ENCODE measurements at regions not wholly inside any gene's neighbourhood (a gene's known extent, or its start where the extent isn't known, plus 50 kb on each side); places are given as distances from the start of the nearest gene placed in this dataset.

DNA sequence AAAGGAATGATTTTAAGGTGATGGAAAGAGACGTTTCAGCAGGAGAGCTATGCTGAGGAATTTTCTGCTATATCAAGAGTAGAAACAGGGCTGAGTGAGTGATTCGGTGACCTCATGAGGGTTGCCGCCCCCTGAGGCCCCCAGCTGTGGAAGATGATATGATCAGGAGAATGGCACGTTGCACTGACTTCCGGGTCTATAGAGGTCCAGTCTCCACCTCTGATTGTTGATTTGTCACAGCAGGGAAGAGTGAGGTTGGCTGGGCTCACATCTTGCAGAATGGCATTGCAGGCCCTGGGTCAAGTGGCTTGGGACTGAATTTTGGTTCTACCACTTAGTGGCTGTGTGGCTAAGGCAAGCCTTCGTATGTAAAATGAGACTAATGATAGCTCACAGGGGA lies 205.1 kb downstream of the SNX19 start:
- Mint-ChIP-seq H3K27me3 (ENCODE audit: unreplicated experiment) (peaks cover 58% of the 10 kb centered on the region), H3K4me1 (ENCODE audit: low read depth, unreplicated experiment) (no peaks in the 10 kb centered on the region), H3K4me3 (ENCODE audit: low read depth, unreplicated experiment) (no peak overlapping the region), H3K27ac (ENCODE audit: unreplicated experiment) (no peak overlapping the region), H3K36me3 (ENCODE audit: insufficient read depth, unreplicated experiment) (no peaks in the 10 kb centered on the region), H3K9me3 (ENCODE audit: low read depth, unreplicated experiment) (peaks cover 4% of the 10 kb centered on the region)
- intact Hi-C loops (cut with micrococcal nuclease; ENCODE audit: unreplicated experiment), result no loop called here
- CTCF ChIA-PET, result no interaction called here
- BruUV-seq (replicated peaks), result no TSS peak
- TF ChIP-seq, protein P1, sequence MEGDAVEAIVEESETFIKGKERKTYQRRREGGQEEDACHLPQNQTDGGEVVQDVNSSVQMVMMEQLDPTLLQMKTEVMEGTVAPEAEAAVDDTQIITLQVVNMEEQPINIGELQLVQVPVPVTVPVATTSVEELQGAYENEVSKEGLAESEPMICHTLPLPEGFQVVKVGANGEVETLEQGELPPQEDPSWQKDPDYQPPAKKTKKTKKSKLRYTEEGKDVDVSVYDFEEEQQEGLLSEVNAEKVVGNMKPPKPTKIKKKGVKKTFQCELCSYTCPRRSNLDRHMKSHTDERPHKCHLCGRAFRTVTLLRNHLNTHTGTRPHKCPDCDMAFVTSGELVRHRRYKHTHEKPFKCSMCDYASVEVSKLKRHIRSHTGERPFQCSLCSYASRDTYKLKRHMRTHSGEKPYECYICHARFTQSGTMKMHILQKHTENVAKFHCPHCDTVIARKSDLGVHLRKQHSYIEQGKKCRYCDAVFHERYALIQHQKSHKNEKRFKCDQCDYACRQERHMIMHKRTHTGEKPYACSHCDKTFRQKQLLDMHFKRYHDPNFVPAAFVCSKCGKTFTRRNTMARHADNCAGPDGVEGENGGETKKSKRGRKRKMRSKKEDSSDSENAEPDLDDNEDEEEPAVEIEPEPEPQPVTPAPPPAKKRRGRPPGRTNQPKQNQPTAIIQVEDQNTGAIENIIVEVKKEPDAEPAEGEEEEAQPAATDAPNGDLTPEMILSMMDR (IDR thresholded peaks at IDR 0.05; ENCODE audit: unreplicated experiment), result no peak
- DNase-seq, result no peak

DNA sequence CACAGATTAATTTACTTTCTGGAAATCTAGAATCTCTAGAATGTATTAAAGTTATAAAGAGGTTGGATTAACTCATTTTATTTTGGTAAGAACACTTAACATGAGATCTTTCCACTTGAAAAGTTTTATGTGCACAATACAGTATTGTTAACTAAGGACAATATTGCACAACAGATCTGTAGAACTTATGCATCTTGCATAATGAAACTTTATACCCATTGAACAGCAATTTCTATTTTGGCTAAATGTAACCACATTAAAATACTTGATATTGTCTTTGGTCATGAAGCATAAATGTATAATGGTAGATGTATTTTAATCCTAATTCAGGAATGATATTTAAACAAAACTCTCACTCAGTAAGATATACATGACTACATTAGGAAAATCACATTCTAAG lies 203.8 kb downstream of the SNX19 start:
- no TSS peak for BruUV-seq (replicated peaks)
- H3K36me3 Mint-ChIP-seq (ENCODE audit: insufficient read depth, unreplicated experiment), result no peaks in the 10 kb centered on the region
- no peak for DNase-seq
- H3K27me3 Mint-ChIP-seq (ENCODE audit: unreplicated experiment), result peaks cover 53% of the 10 kb centered on the region
- TF ChIP-seq, protein P1 (IDR thresholded peaks at IDR 0.05; ENCODE audit: unreplicated experiment), result no peak
- CTCF ChIA-PET, result no interaction called here
- intact Hi-C loops (cut with micrococcal nuclease; ENCODE audit: unreplicated experiment), result no loop called here
- no peak overlapping the region for H3K27ac Mint-ChIP-seq (ENCODE audit: unreplicated experiment)
- no peaks in the 10 kb centered on the region for H3K4me1 Mint-ChIP-seq (ENCODE audit: low read depth, unreplicated experiment)
- peaks cover 4% of the 10 kb centered on the region for H3K9me3 Mint-ChIP-seq (ENCODE audit: low read depth, unreplicated experiment)
- H3K4me3 Mint-ChIP-seq (ENCODE audit: low read depth, unreplicated experiment), result no peak overlapping the region

DNA sequence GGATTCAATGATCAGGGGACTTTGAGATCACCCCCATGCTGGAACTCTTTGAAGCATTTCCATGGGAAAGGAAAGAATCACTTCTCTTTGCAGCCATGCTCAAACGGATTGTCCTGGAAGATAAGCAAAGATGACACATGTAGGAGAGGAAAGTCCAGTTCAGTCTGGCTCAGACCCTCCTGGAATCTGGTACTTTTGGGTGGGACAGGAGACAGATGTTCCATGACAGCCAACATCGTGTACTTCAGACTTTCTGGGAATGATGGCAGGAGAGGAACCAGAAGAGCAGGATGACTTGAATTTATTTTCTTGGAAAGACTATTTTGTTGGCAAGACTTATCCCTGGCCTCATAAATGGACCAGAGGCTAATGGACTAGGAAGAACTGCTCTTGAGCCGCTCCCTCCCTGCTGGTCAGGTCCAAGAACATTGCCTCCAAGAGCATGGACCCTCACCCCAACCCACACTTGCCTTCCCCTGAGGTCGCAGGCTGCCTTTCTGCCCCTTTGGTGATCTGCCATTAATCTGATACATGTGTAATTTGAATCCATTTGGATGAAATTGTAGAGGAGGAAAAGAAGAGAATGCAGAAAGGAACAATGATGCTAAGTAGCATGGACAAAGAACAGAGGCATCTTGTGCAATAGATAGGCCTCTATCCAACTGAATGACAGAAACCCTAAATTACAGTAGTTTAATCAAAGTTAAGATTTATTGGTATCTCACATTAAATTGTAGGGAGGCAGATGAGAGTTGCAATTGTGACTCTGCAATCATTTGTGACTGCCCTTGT lies 201.0 kb downstream of the SNX19 start:
- no peak overlapping the region for H3K27ac Mint-ChIP-seq (ENCODE audit: unreplicated experiment)
- BruUV-seq (replicated peaks), result no TSS peak
- no peaks in the 10 kb centered on the region for H3K4me1 Mint-ChIP-seq (ENCODE audit: low read depth, unreplicated experiment)
- CTCF ChIA-PET, result no interaction called here
- no peaks in the 10 kb centered on the region for H3K9me3 Mint-ChIP-seq (ENCODE audit: low read depth, unreplicated experiment)
- no peak for DNase-seq
- no peak overlapping the region for H3K4me3 Mint-ChIP-seq (ENCODE audit: low read depth, unreplicated experiment)
- H3K36me3 Mint-ChIP-seq (ENCODE audit: insufficient read depth, unreplicated experiment), result no peaks in the 10 kb centered on the region
- intact Hi-C loops (cut with micrococcal nuclease; ENCODE audit: unreplicated experiment), result no loop called here
- TF ChIP-seq, protein P1 (IDR thresholded peaks at IDR 0.05; ENCODE audit: unreplicated experiment), result no peak
- peaks cover 36% of the 10 kb centered on the region for H3K27me3 Mint-ChIP-seq (ENCODE audit: unreplicated experiment)

DNA sequence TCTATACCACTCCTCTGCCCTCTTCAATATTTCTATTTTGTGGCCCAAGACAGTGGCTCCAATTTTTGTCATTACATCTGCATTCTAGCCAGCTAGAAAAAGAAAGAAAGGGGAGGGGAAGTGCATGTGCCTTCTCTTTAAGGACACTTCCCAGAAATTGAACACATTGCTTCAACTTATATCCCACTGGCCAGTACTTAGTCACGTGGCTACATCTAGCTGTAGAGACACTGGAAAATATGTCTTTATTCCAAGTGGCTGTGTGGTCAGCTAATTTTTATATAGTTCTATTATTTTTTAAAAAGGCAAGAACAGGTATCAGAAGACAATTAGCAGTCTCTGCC lies 200.4 kb downstream of the SNX19 start:
- Mint-ChIP-seq H3K4me1 (ENCODE audit: low read depth, unreplicated experiment) (no peaks in the 10 kb centered on the region), H3K27me3 (ENCODE audit: unreplicated experiment) (peaks cover 30% of the 10 kb centered on the region), H3K4me3 (ENCODE audit: low read depth, unreplicated experiment) (no peak overlapping the region), H3K36me3 (ENCODE audit: insufficient read depth, unreplicated experiment) (no peaks in the 10 kb centered on the region), H3K9me3 (ENCODE audit: low read depth, unreplicated experiment) (no peaks in the 10 kb centered on the region), H3K27ac (ENCODE audit: unreplicated experiment) (no peak overlapping the region)
- BruUV-seq (replicated peaks), result no TSS peak
- no peak for DNase-seq
- CTCF ChIA-PET, result no interaction called here
- intact Hi-C loops (cut with micrococcal nuclease; ENCODE audit: unreplicated experiment), result no loop called here
- TF ChIP-seq, protein P1 (IDR thresholded peaks at IDR 0.05; ENCODE audit: unreplicated experiment), result no peak

All from Calu3 (cell line).